SK-N-SH (cell line): ENCODE measurements at regions not wholly inside any gene's neighbourhood (a gene's known extent, or its start where the extent isn't known, plus 50 kb on each side); places are given as distances from the start of the nearest gene placed in this dataset.

Experiments used
- CTCF ChIP-seq: fragments of 200-600 bp; sonication (generic); IDR thresholded peaks from 2 replicates; pipeline ENCODE4 v1.6.1; 2017; ENCODE audit warnings: antibody characterized with exemption, mild to moderate bottlenecking, moderate library complexity
- ELF1 ChIP-seq: IDR thresholded peaks from 2 replicates; pipeline ENCODE4 v1.4.0; 2012
- EP300 ChIP-seq, 2 experiments: IDR thresholded peaks; 2 replicates each; pipeline versions ENCODE4 v1.4.0 to v1.6.1; 2012; ENCODE audit warnings: borderline replicate concordance in 1 of 2, low read depth in 1 of 2, low read length in 1 of 2
- EZH2phosphoT487 ChIP-seq: fragments of 200-600 bp; sonication (generic); IDR thresholded peaks from 2 replicates; pipeline ENCODE4 v1.6.1; 2017; ENCODE audit warnings: low read depth, mixed run types, mild to moderate bottlenecking, antibody characterized with exemption, moderate library complexity, borderline replicate concordance
- PBX3 ChIP-seq: IDR thresholded peaks from 2 replicates; pipeline ENCODE4; 2012
- POLR2AphosphoS5 ChIP-seq: IDR thresholded peaks from 2 replicates; pipeline ENCODE4 v1.6.1; 2012; ENCODE audit warnings: low read depth, low read length
- REST ChIP-seq: IDR thresholded peaks from 2 replicates; pipeline ENCODE4 v1.6.1; 2012; ENCODE audit warnings: mild to moderate bottlenecking, low read depth, low read length, moderate library complexity
- SIN3A ChIP-seq: IDR thresholded peaks from 2 replicates; pipeline ENCODE4 v1.6.1; 2012; ENCODE audit warnings: low read depth, mild to moderate bottlenecking, low read length, moderate library complexity, borderline replicate concordance
- SMC3 ChIP-seq: IDR thresholded peaks from 2 replicates; pipeline ENCODE4 v1.6.1; 2012; ENCODE audit warnings: low read depth, low read length, improper control_type of control experiment
- TEAD4 ChIP-seq: IDR thresholded peaks from 2 replicates; pipeline ENCODE4 v1.4.0; 2012; ENCODE audit warnings: mild to moderate bottlenecking, borderline replicate concordance; ENCODE audit not compliant: insufficient read depth
- USF1 ChIP-seq: IDR thresholded peaks from 2 replicates; pipeline ENCODE4 v1.4.0; 2012; ENCODE audit warnings: low read depth, borderline replicate concordance
- YY1 ChIP-seq: IDR thresholded peaks from 2 replicates; pipeline ENCODE4 v1.4.0; 2012; ENCODE audit warnings: low read depth, mild to moderate bottlenecking
- ZBTB33 ChIP-seq: IDR thresholded peaks from 2 replicates; pipeline ENCODE4 v1.4.0; 2012; ENCODE audit warnings: low read depth, borderline replicate concordance

- TF ChIP-seq ELF1 (no peak), ZBTB33 (no peak), POLR2AphosphoS5 (no peak), CTCF (no peak), TEAD4 (no peak), SIN3A (no peak), USF1 (no peak), PBX3 (no peak), EZH2phosphoT487 (no peak), YY1 (no peak), REST (no peak), EP300 (IDR thresholded peaks at IDR 0.05; ENCODE audit: borderline replicate concordance in 1 of 2, low read depth in 1 of 2, low read length in 1 of 2) (no peak), SMC3 (no peak)
These were observed 145.7 kb upstream of the ARRDC3 start for GRCh38 chr5:91528831-91529230.
